HEK293 (cell line): ENCODE measurements at regions not wholly inside any gene's neighbourhood (a gene's known extent, or its start where the extent isn't known, plus 50 kb on each side); places are given as distances from the start of the nearest gene placed in this dataset.

Experiments
- CTCF ChIP-seq: fragments of 450-650 bp; formaldehyde crosslinking; IDR thresholded peaks from 2 replicates; pipeline ENCODE4 v1.5.1; 2016; ENCODE audit warnings: missing biosample characterization, missing genetic modification characterization
- PRDM4 ChIP-seq: fragments of 450-650 bp; formaldehyde crosslinking; IDR thresholded peaks from 2 replicates; pipeline ENCODE4 v1.5.1; 2017; ENCODE audit warnings: missing biosample characterization, missing genetic modification characterization
- REST ChIP-seq: fragments of 450-650 bp; formaldehyde crosslinking; IDR thresholded peaks from 2 replicates; pipeline ENCODE4 v1.5.1; 2016; ENCODE audit warnings: missing biosample characterization, missing genetic modification characterization
- SETDB1 ChIP-seq: IDR thresholded peaks from one replicate; pipeline ENCODE4 v1.6.1; 2017; ENCODE audit warnings: mild to moderate bottlenecking, low read length, moderate library complexity, mixed read lengths; ENCODE audit not compliant: insufficient read length
- TSHZ1 ChIP-seq: fragments of 450-650 bp; formaldehyde crosslinking; IDR thresholded peaks from 2 replicates; pipeline ENCODE4 v1.5.1; 2016; ENCODE audit warnings: missing biosample characterization, missing genetic modification characterization, borderline replicate concordance
- YY1 ChIP-seq: fragments of 450-650 bp; formaldehyde crosslinking; IDR thresholded peaks from 2 replicates; pipeline ENCODE4 v1.5.1; 2018; ENCODE audit warnings: missing biosample characterization, missing genetic modification characterization
- ZBTB17 ChIP-seq: fragments of 450-650 bp; formaldehyde crosslinking; IDR thresholded peaks from 2 replicates; pipeline ENCODE4 v1.5.1; 2016; ENCODE audit warnings: missing biosample characterization, missing genetic modification characterization
- ZFP41 ChIP-seq: fragments of 450-650 bp; formaldehyde crosslinking; IDR thresholded peaks from 2 replicates; pipeline ENCODE4 v1.5.1; 2016; ENCODE audit warnings: missing biosample characterization, missing genetic modification characterization, borderline replicate concordance
- ZNF18 ChIP-seq: fragments of 450-650 bp; formaldehyde crosslinking; IDR thresholded peaks from 2 replicates; pipeline ENCODE4 v1.5.1; 2016; ENCODE audit warnings: missing biosample characterization, missing genetic modification characterization
- ZNF610 ChIP-seq: fragments of 450-650 bp; formaldehyde crosslinking; IDR thresholded peaks from 2 replicates; pipeline ENCODE4 v1.5.1; 2016; ENCODE audit warnings: missing biosample characterization, missing genetic modification characterization, borderline replicate concordance

GRCh38 chr4:15343000-15343399 is 84.8 kb upstream of the C1QTNF7 start:
- no peak for TF ChIP-seq PRDM4 (tag by site-specific recombination)
- TF ChIP-seq ZNF610, result no peak
- TF ChIP-seq ZBTB17 (tag by site-specific recombination), result no peak
- no peak for TF ChIP-seq TSHZ1 (tag by site-specific recombination)
- no peak for TF ChIP-seq YY1
- TF ChIP-seq CTCF (tag by site-specific recombination), result no peak
- no peak for TF ChIP-seq REST (tag by site-specific recombination)
- TF ChIP-seq ZFP41 (tag by site-specific recombination), result no peak
- TF ChIP-seq SETDB1, result no peak
- TF ChIP-seq ZNF18 (tag by site-specific recombination), result no peak
